WI38 (cell line): ENCODE measurements at regions not wholly inside any gene's neighbourhood (a gene's known extent, or its start where the extent isn't known, plus 50 kb on each side); places are given as distances from the start of the nearest gene placed in this dataset.
"Not testable (repeated sequence)": the region's sequence is repeated elsewhere in the genome, so short reads cannot be mapped to it uniquely, and the experiment has no call there.

Experiments used
- H3K4me3 ChIP-seq: 2 replicates; pipeline ENCODE4 v1.5.1; 2011; ENCODE audit warnings: low read depth, mild to moderate bottlenecking, control low read depth, low read length
- CTCF ChIP-seq: IDR thresholded peaks from 2 replicates; pipeline ENCODE4 v1.5.1; 2012; ENCODE audit warnings: low read depth, mild to moderate bottlenecking, control low read depth, low read length

- no peak for TF ChIP-seq CTCF
- H3K4me3 ChIP-seq: no peak overlapping the region
Observed at GRCh38 chr15:70375006-70375431, 277.3 kb upstream of the TLE3 start.

- no peak for TF ChIP-seq CTCF
- no peak overlapping the region for H3K4me3 ChIP-seq
Observed at GRCh38 chr15:70374096-70374495, 276.4 kb upstream of the TLE3 start.

GRCh38 chr15:70373439-70373838 is 275.7 kb upstream of the TLE3 start:
- not testable (repeated sequence) for H3K4me3 ChIP-seq

GRCh38 chr15:70367913-70368705 is 270.4 kb upstream of the TLE3 start:
- not testable (repeated sequence) for H3K4me3 ChIP-seq

- H3K4me3 ChIP-seq: not testable (repeated sequence)
Observed at GRCh38 chr15:70364023-70364422, 266.3 kb upstream of the TLE3 start.

GRCh38 chr15:70362886-70363285 is 265.2 kb upstream of the TLE3 start:
- TF ChIP-seq CTCF: peak; percentile 28; the same call in 1 of the 2 replicates
- no peak overlapping the region for H3K4me3 ChIP-seq

GRCh38 chr15:70362350-70362749 is 264.6 kb upstream of the TLE3 start:
- TF ChIP-seq CTCF: no peak

GRCh38 chr15:70361891-70362290 is 264.2 kb upstream of the TLE3 start:
- H3K4me3 ChIP-seq: no peak overlapping the region
- TF ChIP-seq CTCF: no peak

More at GRCh38 chr15:70362350-70362749, 264.6 kb upstream of the TLE3 start:
- no peak overlapping the region for H3K4me3 ChIP-seq

GRCh38 chr15:70361106-70361505 is 263.4 kb upstream of the TLE3 start:
- TF ChIP-seq CTCF: no peak

More at GRCh38 chr15:70361106-70361505, 263.4 kb upstream of the TLE3 start:
- H3K4me3 ChIP-seq: no peak overlapping the region
